HG03097 (cell line): ENCODE measurements at regions not wholly inside any gene's neighbourhood (a gene's known extent, or its start where the extent isn't known, plus 50 kb on each side); places are given as distances from the start of the nearest gene placed in this dataset.
"Not testable (repeated sequence)": the region's sequence is repeated elsewhere in the genome, so short reads cannot be mapped to it uniquely, and the experiment has no call there.

Experiments used
- ATAC-seq: cut with Tn5 transposase; IDR thresholded peaks from one replicate; pipeline ENCODE4 v1.9.1; 2021; ENCODE audit not compliant: unreplicated experiment, low FRiP score

- no peak for ATAC-seq
These were observed 55.1 kb upstream of the SEC24B start for GRCh38 chr4:109378511-109378910.

GRCh38 chr4:109378076-109378475, 55.5 kb upstream of the SEC24B start:
- ATAC-seq: no peak

GRCh38 chr4:109375778-109376414, 57.7 kb upstream of the SEC24B start:
- ATAC-seq: no peak

- no peak for ATAC-seq
These were observed 65.0 kb upstream of the SEC24B start for GRCh38 chr4:109368661-109369060.

GRCh38 chr4:109365939-109366338, 63.5 kb upstream of the COL25A1 start:
- no peak for ATAC-seq

- ATAC-seq: not testable (repeated sequence)
These were observed 62.8 kb upstream of the COL25A1 start for GRCh38 chr4:109365297-109365696.

GRCh38 chr4:109359040-109359646, 56.7 kb upstream of the COL25A1 start:
- ATAC-seq: peak; percentile 81

GRCh38 chr4:109355835-109356234, 53.4 kb upstream of the COL25A1 start:
- no peak for ATAC-seq

GRCh38 chr4:109352941-109353340, 50.5 kb upstream of the COL25A1 start:
- ATAC-seq: no peak
